Skeletal muscle tissue (tissue), 3 donors: ENCODE measurements at regions not wholly inside any gene's neighbourhood (a gene's known extent, or its start where the extent isn't known, plus 50 kb on each side); places are given as distances from the start of the nearest gene placed in this dataset.

Experiments used
- H3K27ac ChIP-seq: one replicate; pipeline ENCODE4 v1.7.0; 2013; ENCODE audit warnings: mild to moderate bottlenecking, low read depth, low read length, inconsistent platforms
- H3K27me3 ChIP-seq, 3 donors: one replicate each; pipeline ENCODE4 v1.7.0; 2013; ENCODE audit warnings: low read length in 3 of 3; ENCODE audit not compliant: control insufficient read depth in 3 of 3, insufficient read depth in 3 of 3
- H3K36me3 ChIP-seq, 3 donors: one replicate each; pipeline ENCODE4 v1.7.0; 2013; ENCODE audit warnings: low read length in 3 of 3; ENCODE audit not compliant: control insufficient read depth in 3 of 3, insufficient read depth in 3 of 3
- H3K4me1 ChIP-seq, 3 donors: one replicate each; pipeline ENCODE4 v1.7.0; 2013; ENCODE audit warnings: low read length in 3 of 3, mild to moderate bottlenecking in 3 of 3; ENCODE audit not compliant: control insufficient read depth in 3 of 3, insufficient read depth in 3 of 3
- H3K4me3 ChIP-seq, 3 donors: one replicate each; pipeline ENCODE4 v1.7.0; 2013; ENCODE audit warnings: low read length in 3 of 3
- H3K9ac ChIP-seq, 3 donors: one replicate each; pipeline ENCODE4 v1.7.0; 2013; ENCODE audit warnings: low read length in 3 of 3, mild to moderate bottlenecking in 3 of 3, moderate library complexity in 2 of 3, low read depth in 1 of 3
- H3K9me3 ChIP-seq, 3 donors: one replicate each; pipeline ENCODE4 v1.7.0; 2013; ENCODE audit warnings: low read length in 3 of 3; ENCODE audit not compliant: control insufficient read depth in 3 of 3
- donor health status: Osteomylitis.

- H3K4me3 ChIP-seq = no peak overlapping the region
- no peaks in the 10 kb centered on the region for H3K9me3 ChIP-seq
- peaks cover 57 to 62% (median 59%) of the 10 kb centered on the region in 3 donors for H3K4me1 ChIP-seq
- peaks cover 9 to 13% (median 10%) of the 10 kb centered on the region in 3 donors for H3K36me3 ChIP-seq
- peak overlapping the region; percentile 14 to 74 (median 23) for H3K9ac ChIP-seq
- no peaks in the 10 kb centered on the region for H3K27me3 ChIP-seq
- peak overlapping the region; percentile 89 for H3K27ac ChIP-seq
Observed at GRCh38 chr3:42037318-42037945, 53.7 kb upstream of the TRAK1 start.

- H3K4me1 ChIP-seq = peaks cover 65 to 67% (median 66%) of the 10 kb centered on the region in 3 donors
- H3K27ac ChIP-seq = peak overlapping the region; percentile 89
- H3K9me3 ChIP-seq = no peaks in the 10 kb centered on the region
- H3K9ac ChIP-seq = peak overlapping the region; percentile 57 to 74 (median 59)
- H3K27me3 ChIP-seq = no peaks in the 10 kb centered on the region
- peak overlapping the region in 1 of 3 donors; percentile 34 for H3K4me3 ChIP-seq
- peaks cover 9 to 13% (median 10%) of the 10 kb centered on the region in 3 donors for H3K36me3 ChIP-seq
Observed at GRCh38 chr3:42036483-42036823, 54.7 kb upstream of the TRAK1 start.

GRCh38 chr3:42035816-42036482 is 55.2 kb upstream of the TRAK1 start:
- Histone ChIP-seq H3K4me1 (peaks cover 65 to 68% (median 67%) of the 10 kb centered on the region in 3 donors), H3K27me3 (no peaks in the 10 kb centered on the region), H3K9me3 (no peaks in the 10 kb centered on the region), H3K4me3 (peak overlapping the region in 1 of 3 donors; percentile 34), H3K9ac (peak overlapping the region; percentile 57 to 74 (median 59)), H3K36me3 (peaks cover 9 to 13% (median 10%) of the 10 kb centered on the region in 3 donors), H3K27ac (peak overlapping the region; percentile 89)

DNA sequence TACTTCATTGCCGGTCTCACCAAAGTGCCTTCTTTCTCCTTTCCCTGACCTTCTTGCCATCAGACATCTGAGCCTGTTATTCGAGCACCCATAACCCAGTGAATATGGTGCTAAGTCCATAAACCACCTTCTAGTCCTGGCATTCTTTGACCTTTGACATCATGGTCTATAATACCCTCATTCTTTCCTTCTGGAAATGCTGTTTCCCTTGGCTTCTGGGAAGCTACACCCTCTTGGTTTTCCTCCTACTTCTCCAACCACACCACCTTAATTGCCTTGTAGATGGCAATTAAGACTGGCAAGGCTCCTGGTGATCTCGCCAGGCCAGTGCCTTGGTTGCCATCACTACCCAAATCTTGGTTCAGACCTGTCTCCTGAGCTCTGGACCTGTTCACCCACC is 56.1 kb upstream of the TRAK1 start:
- H3K9ac ChIP-seq = peak overlapping the region in 1 of 3 donors; percentile 74
- H3K36me3 ChIP-seq = peaks cover 9 to 13% (median 10%) of the 10 kb centered on the region in 3 donors
- H3K27me3 ChIP-seq = no peaks in the 10 kb centered on the region
- peak overlapping the region in 1 of 3 donors; percentile 11 for H3K4me3 ChIP-seq
- H3K4me1 ChIP-seq = peaks cover 65 to 68% (median 67%) of the 10 kb centered on the region in 3 donors
- peak overlapping the region; percentile 89 for H3K27ac ChIP-seq
- H3K9me3 ChIP-seq = no peaks in the 10 kb centered on the region

DNA sequence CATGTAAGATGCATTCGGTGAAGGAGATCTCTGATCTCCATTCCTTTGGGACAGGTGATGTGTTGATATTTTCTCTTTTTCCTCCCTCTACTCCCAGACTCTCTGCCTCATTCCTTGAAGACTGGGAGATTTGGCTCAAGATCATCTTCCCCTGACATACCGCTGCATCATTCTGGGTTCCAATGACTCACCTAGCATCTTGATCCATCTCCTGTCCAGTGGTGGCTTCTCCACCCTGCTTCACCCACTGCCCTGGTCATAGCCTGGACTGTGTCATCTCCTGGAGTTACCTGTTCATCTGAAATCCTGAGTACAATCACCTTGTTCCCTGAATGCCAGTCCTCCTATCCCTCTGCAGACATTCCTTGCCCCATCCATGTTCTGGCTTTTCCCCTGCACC is 57.4 kb upstream of the TRAK1 start:
- H3K9ac ChIP-seq = no peak overlapping the region
- peaks cover 9 to 13% (median 10%) of the 10 kb centered on the region in 3 donors for H3K36me3 ChIP-seq
- H3K27me3 ChIP-seq = no peaks in the 10 kb centered on the region
- no peaks in the 10 kb centered on the region for H3K9me3 ChIP-seq
- H3K4me1 ChIP-seq = peaks cover 67 to 73% (median 69%) of the 10 kb centered on the region in 3 donors
- H3K4me3 ChIP-seq = no peak overlapping the region
- peak overlapping the region; percentile 89 for H3K27ac ChIP-seq

DNA sequence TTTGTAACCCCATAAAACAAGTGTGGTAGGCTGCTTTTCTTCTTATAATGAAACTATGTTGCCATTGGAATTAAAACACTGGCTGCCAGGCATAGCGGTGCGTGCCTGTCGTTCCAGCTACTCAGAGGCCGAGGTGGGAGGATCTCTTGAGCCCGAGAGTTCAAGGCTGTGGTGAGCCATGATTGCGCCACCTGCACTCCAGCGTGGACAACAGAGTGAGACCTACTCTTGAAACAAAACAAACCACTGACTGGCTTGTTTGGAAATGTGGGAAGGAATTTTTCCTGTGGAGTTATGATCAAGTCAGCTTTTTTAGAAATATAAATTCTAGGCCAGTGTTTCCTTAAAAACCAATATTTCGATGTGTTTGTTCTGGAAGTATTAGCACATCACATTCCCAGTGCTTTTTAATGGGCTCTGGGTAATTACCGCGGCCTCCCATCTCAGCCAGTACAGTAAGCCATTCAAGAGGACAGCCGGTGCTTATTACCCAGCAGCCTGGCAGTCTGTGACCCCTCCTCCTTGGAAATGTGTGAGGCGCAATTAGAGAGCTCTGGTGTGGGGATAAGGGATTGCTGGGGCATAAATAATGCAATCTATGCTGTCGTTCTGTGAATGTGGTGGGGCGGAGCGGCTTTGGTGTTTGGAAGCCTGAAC is 58.3 kb upstream of the TRAK1 start:
- H3K27ac ChIP-seq = peak overlapping the region; percentile 89
- H3K4me1 ChIP-seq = peaks cover 71 to 76% (median 72%) of the 10 kb centered on the region in 3 donors
- peak overlapping the region; percentile 34 to 54 (median 48) for H3K9ac ChIP-seq
- H3K27me3 ChIP-seq = no peaks in the 10 kb centered on the region
- peak overlapping the region in 2 of 3 donors; percentile 18 to 41 for H3K4me3 ChIP-seq
- H3K9me3 ChIP-seq = no peaks in the 10 kb centered on the region
- peaks cover 9 to 13% (median 10%) of the 10 kb centered on the region in 3 donors for H3K36me3 ChIP-seq

DNA sequence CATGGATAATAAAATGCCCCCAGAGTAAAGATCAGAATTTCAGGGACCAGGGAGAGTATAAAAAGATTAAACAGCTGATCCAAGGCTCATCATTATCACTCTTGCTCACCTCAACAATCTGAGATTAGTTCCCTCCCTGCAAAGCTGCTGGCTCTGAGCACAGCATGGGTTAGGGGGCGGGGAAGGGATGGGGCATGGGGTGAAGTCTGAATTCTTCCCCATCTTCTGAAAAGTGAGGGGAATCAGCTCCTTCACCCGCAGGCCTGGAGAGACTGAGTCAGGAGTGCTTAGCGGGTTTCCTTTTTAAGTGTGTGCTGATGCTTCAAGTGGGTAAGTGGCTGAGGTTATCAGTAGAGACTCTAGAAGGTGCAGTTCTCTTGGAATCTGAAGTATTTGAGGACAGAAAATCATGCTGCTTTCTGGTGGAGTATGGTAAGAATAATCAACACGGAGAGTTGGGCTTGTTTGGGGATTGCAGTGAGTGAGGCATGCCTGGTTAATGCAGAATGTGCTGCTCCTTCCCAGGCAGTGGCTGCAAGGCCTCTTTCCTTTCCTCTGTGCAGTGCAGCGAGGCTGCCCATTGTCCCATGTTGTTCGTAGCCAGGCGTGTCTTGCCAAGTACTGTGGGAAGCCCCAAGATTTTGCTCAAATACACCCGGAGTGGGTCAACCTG is 59.2 kb upstream of the TRAK1 start:
- peaks cover 62 to 68% (median 63%) of the 10 kb centered on the region in 3 donors for H3K4me1 ChIP-seq
- peaks cover 9 to 13% (median 10%) of the 10 kb centered on the region in 3 donors for H3K36me3 ChIP-seq
- no peaks in the 10 kb centered on the region for H3K27me3 ChIP-seq
- peak overlapping the region in 2 of 3 donors; percentile 47 to 63 for H3K9ac ChIP-seq
- H3K27ac ChIP-seq = peak overlapping the region; percentile 89
- H3K4me3 ChIP-seq = peak overlapping the region in 1 of 3 donors; percentile 45
- H3K9me3 ChIP-seq = no peaks in the 10 kb centered on the region

GRCh38 chr3:42028474-42028873 is 62.7 kb upstream of the TRAK1 start:
- Histone ChIP-seq H3K27me3 (no peaks in the 10 kb centered on the region), H3K4me1 (peaks cover 51 to 60% (median 51%) of the 10 kb centered on the region in 3 donors), H3K9ac (no peak overlapping the region), H3K27ac (peak overlapping the region; percentile 32), H3K9me3 (no peaks in the 10 kb centered on the region), H3K4me3 (no peak overlapping the region), H3K36me3 (no peaks in the 10 kb centered on the region)

- Histone ChIP-seq H3K9ac (no peak overlapping the region), H3K4me3 (no peak overlapping the region), H3K27ac (no peak overlapping the region), H3K9me3 (no peaks in the 10 kb centered on the region), H3K27me3 (no peaks in the 10 kb centered on the region), H3K36me3 (no peaks in the 10 kb centered on the region), H3K4me1 (peaks cover 45 to 55% (median 46%) of the 10 kb centered on the region in 3 donors)
Observed at GRCh38 chr3:42027571-42027970, 63.6 kb upstream of the TRAK1 start.
